Esophagus squamous epithelium (tissue), 4 donors: ENCODE measurements at regions not wholly inside any gene's neighbourhood (a gene's known extent, or its start where the extent isn't known, plus 50 kb on each side); places are given as distances from the start of the nearest gene placed in this dataset.
"Not testable (repeated sequence)": the region's sequence is repeated elsewhere in the genome, so short reads cannot be mapped to it uniquely, and the experiment has no call there.

ENCODE experiments used
- CTCF ChIP-seq, 6 experiments: fragments of 450-650 bp in 4 of 6; fragments of 200-600 bp in 2 of 6; sonication (generic) in 2 of 6; IDR thresholded peaks; one replicate each; pipeline ENCODE4 v1.5.1; 2016 to 2019; ENCODE audit warnings: antibody characterized with exemption in 6 of 6, mild to moderate bottlenecking in 4 of 6, moderate library complexity in 4 of 6
- POLR2A ChIP-seq, 4 donors: fragments of 450-650 bp; IDR thresholded peaks; one replicate each; pipeline ENCODE4 v1.6.1; 2017; ENCODE audit warnings: antibody characterized with exemption in 4 of 4, mild to moderate bottlenecking in 4 of 4, moderate library complexity in 3 of 4

- TF ChIP-seq POLR2A, CTCF (IDR thresholded peaks at IDR 0.05): not testable (repeated sequence)
These were observed 77.2 kb upstream of the PPP2R2D start for GRCh38 chr10:131823601-131824099.
